MM.1S (cell line): ENCODE measurements at regions not wholly inside any gene's neighbourhood (a gene's known extent, or its start where the extent isn't known, plus 50 kb on each side); places are given as distances from the start of the nearest gene placed in this dataset.

Experiments
- DNase-seq: peaks from one replicate; pipeline ENCODE4 v3.0.0-alpha.2; 2015
- H2AFZ ChIP-seq: fragments of 300-600 bp; sonication (generic); 2 replicates; pipeline ENCODE4 v1.6.0; 2016; ENCODE audit warnings: antibody characterized with exemption, low read length
- H3F3A ChIP-seq: fragments of 300-600 bp; sonication (generic); 2 replicates; pipeline ENCODE4 v1.6.1; 2016; ENCODE audit warnings: mild to moderate bottlenecking, antibody characterized with exemption, low read length, moderate library complexity, mixed read lengths; ENCODE audit not compliant: insufficient read depth
- H3K27ac ChIP-seq: fragments of 300-600 bp; sonication (generic); 2 replicates; pipeline ENCODE4 v1.5.1; 2016; ENCODE audit warnings: mild to moderate bottlenecking, low read length
- H3K27me3 ChIP-seq: fragments of 300-600 bp; sonication (generic); replicated peaks from 2 replicates; pipeline ENCODE4 v1.6.0; 2016; ENCODE audit warnings: low read length; ENCODE audit not compliant: insufficient read depth
- H3K36me3 ChIP-seq: fragments of 300-600 bp; sonication (generic); replicated peaks from 2 replicates; pipeline ENCODE4 v1.6.1; 2016; ENCODE audit warnings: mild to moderate bottlenecking, low read length, mixed read lengths; ENCODE audit not compliant: insufficient read depth
- H3K4me1 ChIP-seq: fragments of 300-600 bp; sonication (generic); 2 replicates; pipeline ENCODE4 v1.6.1; 2016; ENCODE audit warnings: low read length, mixed read lengths
- H3K4me2 ChIP-seq: fragments of 300-600 bp; sonication (generic); 2 replicates; pipeline ENCODE4 v1.6.0; 2016; ENCODE audit warnings: low read depth, low read length
- H3K4me3 ChIP-seq: fragments of 300-600 bp; sonication (generic); 2 replicates; pipeline ENCODE4 v1.5.1; 2016; ENCODE audit warnings: low read length, mixed read lengths
- H3K79me2 ChIP-seq: fragments of 300-600 bp; sonication (generic); 2 replicates; pipeline ENCODE4 v1.6.1; 2016; ENCODE audit warnings: mixed run types, low read length, mixed read lengths
- H3K9ac ChIP-seq: fragments of 300-600 bp; sonication (generic); 2 replicates; pipeline ENCODE4 v1.6.1; 2016; ENCODE audit warnings: low read length, mixed read lengths
- H3K9me2 ChIP-seq: fragments of 300-600 bp; sonication (generic); replicated peaks from 2 replicates; pipeline ENCODE4 v1.6.1; 2016; ENCODE audit warnings: mild to moderate bottlenecking, low read length, mixed read lengths; ENCODE audit not compliant: insufficient read depth
- H3K9me3 ChIP-seq: fragments of 300-600 bp; sonication (generic); replicated peaks from 2 replicates; pipeline ENCODE4 v1.6.1; 2016; ENCODE audit warnings: mild to moderate bottlenecking, low read length, mixed read lengths; ENCODE audit not compliant: insufficient read depth
- H4K20me1 ChIP-seq: fragments of 300-600 bp; sonication (generic); 2 replicates; pipeline ENCODE4 v1.6.1; 2016; ENCODE audit warnings: mild to moderate bottlenecking, low read length, moderate library complexity, mixed read lengths; ENCODE audit not compliant: insufficient read depth
- CTCF ChIP-seq: fragments of 300-600 bp; sonication (generic); IDR thresholded peaks from 2 replicates; pipeline ENCODE4 v1.5.1; 2016; ENCODE audit warnings: antibody characterized with exemption, low read length, mixed read lengths
- EZH2 ChIP-seq: fragments of 300-600 bp; sonication (generic); optimal IDR thresholded peaks from 2 replicates; pipeline ENCODE3; 2017; ENCODE audit warnings: low read depth, mild to moderate bottlenecking, antibody characterized with exemption, low read length, mixed read lengths
- EZH2phosphoT487 ChIP-seq: fragments of 300-600 bp; sonication (generic); IDR thresholded peaks from 2 replicates; pipeline ENCODE4 v1.6.1; 2018; ENCODE audit warnings: antibody characterized with exemption, low read length

GRCh38 chr17:83177611-83178532, 98.5 kb downstream of the METRNL start:
- no peaks in the 10 kb centered on the region for H3K9me3 ChIP-seq
- H3K36me3 ChIP-seq, result no peaks in the 10 kb centered on the region
- H3K27me3 ChIP-seq, result peaks cover 76% of the 10 kb centered on the region
- no peak overlapping the region for H3K27ac ChIP-seq
- H3K4me3 ChIP-seq, result no peak overlapping the region
- H3F3A ChIP-seq, result no peaks in the 10 kb centered on the region
- no peak overlapping the region for H2AFZ ChIP-seq
- H3K79me2 ChIP-seq, result no peaks in the 10 kb centered on the region
- no peak overlapping the region for H3K4me2 ChIP-seq
- TF ChIP-seq CTCF, result no peak
- TF ChIP-seq EZH2phosphoT487, result no peak
- no peak for TF ChIP-seq EZH2
- no peaks in the 10 kb centered on the region for H3K4me1 ChIP-seq
- no peak overlapping the region for H3K9ac ChIP-seq
- H4K20me1 ChIP-seq, result no peaks in the 10 kb centered on the region
- no peak for DNase-seq
- H3K9me2 ChIP-seq, result no peaks in the 10 kb centered on the region

- no peak overlapping the region for H3K27ac ChIP-seq
- no peak overlapping the region for H3K9ac ChIP-seq
- no peak overlapping the region for H3K4me3 ChIP-seq
- H3K36me3 ChIP-seq, result no peaks in the 10 kb centered on the region
- H3K9me3 ChIP-seq, result no peaks in the 10 kb centered on the region
- no peaks in the 10 kb centered on the region for H4K20me1 ChIP-seq
- H2AFZ ChIP-seq, result no peak overlapping the region
- H3F3A ChIP-seq, result no peaks in the 10 kb centered on the region
- no peak overlapping the region for H3K4me2 ChIP-seq
- no peaks in the 10 kb centered on the region for H3K4me1 ChIP-seq
- DNase-seq, result no peak
- peaks cover 82% of the 10 kb centered on the region for H3K27me3 ChIP-seq
- no peaks in the 10 kb centered on the region for H3K9me2 ChIP-seq
- no peaks in the 10 kb centered on the region for H3K79me2 ChIP-seq
- no peak for TF ChIP-seq EZH2phosphoT487
- TF ChIP-seq EZH2, result no peak
- no peak for TF ChIP-seq CTCF
These were observed 99.3 kb downstream of the METRNL start for GRCh38 chr17:83178533-83179304.

- no peak overlapping the region for H3K27ac ChIP-seq
- no peak overlapping the region for H2AFZ ChIP-seq
- no peak for DNase-seq
- no peaks in the 10 kb centered on the region for H4K20me1 ChIP-seq
- H3K9me2 ChIP-seq, result no peaks in the 10 kb centered on the region
- no peaks in the 10 kb centered on the region for H3K36me3 ChIP-seq
- no peak overlapping the region for H3K4me2 ChIP-seq
- H3K4me3 ChIP-seq, result no peak overlapping the region
- H3K4me1 ChIP-seq, result no peaks in the 10 kb centered on the region
- no peaks in the 10 kb centered on the region for H3F3A ChIP-seq
- H3K27me3 ChIP-seq, result peaks cover 82% of the 10 kb centered on the region
- H3K9me3 ChIP-seq, result no peaks in the 10 kb centered on the region
- no peak for TF ChIP-seq EZH2
- H3K9ac ChIP-seq, result no peak overlapping the region
- H3K79me2 ChIP-seq, result no peaks in the 10 kb centered on the region
These were observed 100.0 kb downstream of the METRNL start for GRCh38 chr17:83179374-83179773.

GRCh38 chr17:83179811-83180210, 100.4 kb downstream of the METRNL start:
- Histone ChIP-seq H3K79me2 (no peaks in the 10 kb centered on the region), H3F3A (no peaks in the 10 kb centered on the region), H2AFZ (no peak overlapping the region), H3K4me1 (no peaks in the 10 kb centered on the region), H3K9ac (no peak overlapping the region), H3K4me3 (no peak overlapping the region), H3K36me3 (no peaks in the 10 kb centered on the region), H3K27ac (no peak overlapping the region), H3K27me3 (peaks cover 82% of the 10 kb centered on the region), H3K4me2 (no peak overlapping the region), H3K9me3 (no peaks in the 10 kb centered on the region), H3K9me2 (no peaks in the 10 kb centered on the region), H4K20me1 (no peaks in the 10 kb centered on the region)
- TF ChIP-seq CTCF (no peak), EZH2phosphoT487 (no peak), EZH2 (no peak)
- DNase-seq, result no peak
